GM12878 (cell line): ENCODE measurements at regions not wholly inside any gene's neighbourhood (a gene's known extent, or its start where the extent isn't known, plus 50 kb on each side); places are given as distances from the start of the nearest gene placed in this dataset.

ENCODE experiments used
- ATAC-seq: fragments of 200-7000 bp; cut with Tn5 transposase; 3 replicates; pipeline ENCODE4 v1.9.1; 2020; ENCODE audit warnings: mild to moderate bottlenecking, moderate library complexity
- BruUV-seq: library from RNA; stranded (reverse); fragments of 400-500 nt; replicated peaks from 2 replicates; lab custom pipeline; 2021; lab: Mats Ljungman, UMichigan
- CTCF ChIA-PET: fragments of 300-600 bp; sonication (Branson Sonifier 250); formaldehyde crosslinking; extraction: SDS; loops from one replicate; lab custom pipeline; 2021; ENCODE audit warnings: inconsistent platforms; lab: Yijun Ruan, JAX
- POLR2A ChIA-PET: fragments of 350-600 bp; formaldehyde crosslinking; extraction: SDS; loops from one replicate; lab custom pipeline; 2021; ENCODE audit warnings: inconsistent platforms; lab: Charles Lee
- RAD21 ChIA-PET: fragments of 300-600 bp; sonication (Branson Sonifier 250); formaldehyde crosslinking; loops from one replicate; lab custom pipeline; 2023; ENCODE audit warnings: antibody characterized with exemption; ENCODE audit not compliant: unreplicated experiment; lab: Charles Lee
- SMC1A ChIA-PET: fragments of 300-600 bp; sonication (Branson Sonifier 250); formaldehyde crosslinking; loops from one replicate; lab custom pipeline; 2023; ENCODE audit not compliant: unreplicated experiment, uncharacterized antibody; lab: Charles Lee
- DNase-seq: peaks from one replicate; pipeline ENCODE4 v3.0.0-alpha.2; 2011; ENCODE audit warnings: low read depth, low spot score
- FAIRE-seq: peaks from 3 replicates; lab custom pipeline; 2011; peaks lifted over from hg19 to GRCh38; lab: Jason Lieb, UNC
- H2AFZ ChIP-seq: 2 replicates; pipeline ENCODE4 v1.6.0; 2011; ENCODE audit warnings: low read depth, low read length, control low read depth; ENCODE audit not compliant: control insufficient read depth
- H3K27ac ChIP-seq: 2 replicates; pipeline ENCODE4 v1.5.1; 2011; ENCODE audit warnings: control low read depth; ENCODE audit not compliant: control insufficient read depth, insufficient read depth
- H3K27me3 ChIP-seq, 2 experiments: replicated peaks in 1 of 2; 2 replicates each; pipeline versions ENCODE4 v1.6.0 to v1.6.1; 2011; ENCODE audit warnings: low read length in 1 of 2; ENCODE audit not compliant: control insufficient read depth in 2 of 2, insufficient read depth in 2 of 2
- H3K36me3 ChIP-seq, 2 experiments: 2 replicates each; pipeline ENCODE4 v1.5.1; 2011; ENCODE audit warnings: low read length in 1 of 2; ENCODE audit not compliant: control insufficient read depth in 2 of 2, insufficient read depth in 2 of 2
- H3K4me1 ChIP-seq: 2 replicates; pipeline ENCODE4 v1.6.1; 2011; ENCODE audit warnings: mild to moderate bottlenecking, low read length, moderate library complexity, mixed read lengths; ENCODE audit not compliant: control insufficient read depth, insufficient read depth
- H3K4me2 ChIP-seq: 2 replicates; pipeline ENCODE4 v1.6.0; 2011; ENCODE audit warnings: control low read depth; ENCODE audit not compliant: control insufficient read depth, insufficient read depth
- H3K4me3 ChIP-seq: fragments of 200-600 bp; sonication (generic); 2 replicates; pipeline ENCODE4 v1.5.1; 2016
- H3K79me2 ChIP-seq: 2 replicates; pipeline ENCODE4 v1.6.0; 2011; ENCODE audit warnings: low read length; ENCODE audit not compliant: control insufficient read depth, insufficient read depth
- H3K9ac ChIP-seq: 2 replicates; pipeline ENCODE4 v1.8.0; 2011; ENCODE audit warnings: low read length, control low read depth, mixed read lengths; ENCODE audit not compliant: control insufficient read depth, insufficient read depth
- H3K9me3 ChIP-seq: replicated peaks from 3 replicates; pipeline ENCODE4 v1.5.1; 2011; ENCODE audit warnings: mild to moderate bottlenecking, low read length; ENCODE audit not compliant: control insufficient read depth, insufficient read depth
- H4K20me1 ChIP-seq: 2 replicates; pipeline ENCODE4 v1.6.0; 2011; ENCODE audit not compliant: control insufficient read depth, insufficient read depth
- ATF7 ChIP-seq: fragments of 450-650 bp; IDR thresholded peaks from 2 replicates; pipeline ENCODE4 v1.6.1; 2016; ENCODE audit warnings: low read depth, mild to moderate bottlenecking
- EED ChIP-seq: sonication (generic); IDR thresholded peaks from 2 replicates; pipeline ENCODE4 v1.6.1; 2016; ENCODE audit warnings: antibody characterized with exemption, low read depth
- FOXK2 ChIP-seq: fragments of 450-650 bp; IDR thresholded peaks from 2 replicates; pipeline ENCODE4 v1.6.1; 2017; ENCODE audit warnings: mild to moderate bottlenecking, moderate library complexity
- HCFC1 ChIP-seq: fragments of 150-350 bp; IDR thresholded peaks from 2 replicates; pipeline ENCODE4 v1.6.1; 2014; ENCODE audit warnings: low read length
- MEF2B ChIP-seq: fragments of 450-650 bp; IDR thresholded peaks from 2 replicates; pipeline ENCODE4 v1.6.1; 2018; ENCODE audit warnings: mild to moderate bottlenecking, moderate library complexity; ENCODE audit not compliant: partially characterized antibody, poor library complexity, severe bottlenecking
- MTA3 ChIP-seq: IDR thresholded peaks from 2 replicates; pipeline ENCODE4 v1.6.1; 2012; ENCODE audit warnings: low read length, inconsistent platforms, borderline replicate concordance
- MXI1 ChIP-seq: fragments of 150-350 bp; IDR thresholded peaks from 2 replicates; pipeline ENCODE4 v1.6.1; 2011; ENCODE audit warnings: low read depth, mild to moderate bottlenecking, inconsistent platforms, low read length, improper control_type of control experiment
- NFYB ChIP-seq: IDR thresholded peaks from 2 replicates; pipeline ENCODE4 v1.6.1; 2011; ENCODE audit warnings: low read depth, mild to moderate bottlenecking, low read length, improper control_type of control experiment, moderate library complexity; ENCODE audit not compliant: insufficient read depth
- PML ChIP-seq: IDR thresholded peaks from 2 replicates; pipeline ENCODE4 v1.6.1; 2012; ENCODE audit warnings: low read length, inconsistent platforms
- RELA ChIP-seq: fragments of 450-650 bp; IDR thresholded peaks from 2 replicates; pipeline ENCODE4 v1.8.0; 2014; ENCODE audit warnings: borderline replicate concordance; ENCODE audit not compliant: partially characterized antibody
- SREBF2 ChIP-seq: IDR thresholded peaks from 2 replicates; pipeline ENCODE4 v1.6.1; 2012; ENCODE audit warnings: mild to moderate bottlenecking, low read length
- TCF12 ChIP-seq: IDR thresholded peaks from 2 replicates; pipeline ENCODE4 v1.6.1; 2011; ENCODE audit warnings: low read depth, mild to moderate bottlenecking, low read length
- ZNF217 ChIP-seq: fragments of 450-650 bp; IDR thresholded peaks from 2 replicates; pipeline ENCODE4 v1.6.1; 2017; ENCODE audit warnings: antibody characterized with exemption, mild to moderate bottlenecking
- WGBS: methylation state at CpG from one replicate; pipeline ENCODE4 v1.1.6; 2016; ENCODE audit warnings: low lambda C conversion rate; ENCODE audit not compliant: insufficient replicate concordance, insufficient coverage; ENCODE audit errors: missing lambda C conversion rate; 5-methylcytosine and 5-hydroxymethylcytosine counted together
- in situ Hi-C: fragments of 300-500 bp; cut with MboI; formaldehyde crosslinking; loops from 9 replicates; pipeline ENCODE4 v1.14.3; 2018; ENCODE audit warnings: mixed read lengths
- intact Hi-C: fragments of 100-400 bp; cut with micrococcal nuclease; formaldehyde crosslinking; loops from one replicate; pipeline ENCODE4 v1.14.2; 2022; ENCODE audit not compliant: unreplicated experiment
- TF ChIP-seq, protein P1 (sequence below): IDR thresholded peaks from 2 replicates; pipeline ENCODE4 v1.6.1; 2012; ENCODE audit warnings: low read depth, low read length, improper control_type of control experiment

DNA sequence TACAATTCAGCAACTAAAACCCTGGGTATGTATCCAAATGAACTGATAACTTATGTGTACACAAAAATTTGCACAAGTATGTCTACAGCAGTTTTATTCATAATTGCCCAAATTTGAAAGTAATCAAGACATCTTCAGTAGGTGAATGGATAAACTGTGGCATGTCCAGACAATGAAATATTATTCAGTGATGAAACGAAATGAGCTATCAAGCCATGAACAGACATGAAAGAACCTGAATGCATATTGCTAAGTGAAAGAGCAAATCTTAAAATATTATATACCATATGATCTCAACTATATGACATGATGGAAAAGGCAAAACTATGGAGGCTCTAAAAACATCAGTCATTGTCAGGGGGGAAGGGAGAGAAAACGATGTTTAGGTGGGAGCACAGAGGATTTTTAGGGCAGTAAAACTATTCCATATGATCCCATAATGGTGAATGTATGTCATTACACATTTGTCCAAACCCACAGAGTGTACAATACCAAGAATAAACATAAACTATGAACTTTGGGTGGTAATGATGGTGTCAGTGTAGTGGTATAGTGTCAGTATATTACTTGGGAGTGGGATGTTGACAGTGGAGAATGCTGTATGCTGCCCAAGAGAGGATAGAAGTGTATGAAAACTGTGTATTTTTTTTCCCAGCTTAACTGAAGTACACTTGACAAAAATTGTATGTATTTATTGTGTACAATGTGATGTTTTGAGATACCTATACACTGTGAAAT lies 92.8 kb upstream of the PPP2R5A start:
- FAIRE-seq (no peak), ATAC-seq (no peak), DNase-seq (no peak)
- H3K36me3 ChIP-seq, result no peaks in the 10 kb centered on the region
- H3K79me2 ChIP-seq, result no peaks in the 10 kb centered on the region
- H3K9me3 ChIP-seq, result no peaks in the 10 kb centered on the region; the same call in 2 of the 3 replicates
- H3K27ac ChIP-seq, result no peak overlapping the region
- no peak overlapping the region for H3K4me2 ChIP-seq
- ChIA-PET RAD21 (no interaction called here), POLR2A (interaction anchor here (0.5 kb wide), 1 partner anchor 62 kb away, joined by 3 read pairs; no protein-coding TSS in a partner anchor), CTCF (interaction anchor here (0.6 to 1.0 kb wide), 3 partner anchors 14 to 253 kb away, joined by 3 read pairs; no protein-coding TSS in a partner anchor), SMC1A (interaction anchor here (0.6 to 0.9 kb wide), 2 partner anchors 13 to 121 kb away, joined by 3 read pairs; no protein-coding TSS in a partner anchor)
- in situ Hi-C loops (no loop called here), intact Hi-C loops (no loop called here)
- TF ChIP-seq FOXK2 (no peak), EED (no peak), HCFC1 (no peak), SREBF2 (no peak), MEF2B (no peak), MTA3 (no peak), ATF7 (no peak), NFYB (no peak), ZNF217 (no peak), PML (no peak), TCF12 (no peak), MXI1 (no peak), RELA (no peak)
- TF ChIP-seq, protein P1, sequence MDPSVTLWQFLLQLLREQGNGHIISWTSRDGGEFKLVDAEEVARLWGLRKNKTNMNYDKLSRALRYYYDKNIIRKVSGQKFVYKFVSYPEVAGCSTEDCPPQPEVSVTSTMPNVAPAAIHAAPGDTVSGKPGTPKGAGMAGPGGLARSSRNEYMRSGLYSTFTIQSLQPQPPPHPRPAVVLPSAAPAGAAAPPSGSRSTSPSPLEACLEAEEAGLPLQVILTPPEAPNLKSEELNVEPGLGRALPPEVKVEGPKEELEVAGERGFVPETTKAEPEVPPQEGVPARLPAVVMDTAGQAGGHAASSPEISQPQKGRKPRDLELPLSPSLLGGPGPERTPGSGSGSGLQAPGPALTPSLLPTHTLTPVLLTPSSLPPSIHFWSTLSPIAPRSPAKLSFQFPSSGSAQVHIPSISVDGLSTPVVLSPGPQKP, result no peak
- H2AFZ ChIP-seq, result no peak overlapping the region
- no peak overlapping the region for H3K4me3 ChIP-seq
- BruUV-seq, result no TSS peak
- no peaks in the 10 kb centered on the region for H3K27me3 ChIP-seq
- peaks cover 4% of the 10 kb centered on the region; the same call in 1 of the 2 replicates for H3K4me1 ChIP-seq
- no peaks in the 10 kb centered on the region for H4K20me1 ChIP-seq
- 0% methylated on average over 2 of the region's 2 CpGs for WGBS
- no peak overlapping the region for H3K9ac ChIP-seq
